ENCODE measurements at regions not wholly inside any gene's neighbourhood (a gene's known extent, or its start where the extent isn't known, plus 50 kb on each side); places are given as distances from the start of the nearest gene placed in this dataset.

GRCh38 chr3:22989716-22990115, 213.4 kb upstream of the UBE2E2 start (continued):
- no peak for TF ChIP-seq USF2 (IDR thresholded peaks at IDR 0.05; ENCODE audit: low read length)
- no peak for TF ChIP-seq FOSL1 (IDR thresholded peaks at IDR 0.05; ENCODE audit: insufficient read depth, low read depth, low read length)
- no peak for TF ChIP-seq KDM1A (IDR thresholded peaks at IDR 0.05; ENCODE audit: borderline replicate concordance, low read length)
- no peak for TF ChIP-seq POLR2AphosphoS5 (IDR thresholded peaks at IDR 0.05; ENCODE audit: low read depth, low read length)
- no peak for TF ChIP-seq CHD2 (IDR thresholded peaks at IDR 0.05; ENCODE audit: low read length)

Data from H1 (cell line).